CD14-positive monocyte (primary cell): ENCODE measurements at regions not wholly inside any gene's neighbourhood (a gene's known extent, or its start where the extent isn't known, plus 50 kb on each side); places are given as distances from the start of the nearest gene placed in this dataset.

Source experiments
- DNase-seq, 3 donors: peaks; one replicate each; pipeline ENCODE4 v3.0.0-alpha.2; 2011 to 2022
- H2AFZ ChIP-seq: 2 replicates; pipeline ENCODE4 v1.6.0; 2012; ENCODE audit warnings: mild to moderate bottlenecking, low read depth, low read length, inconsistent platforms; ENCODE audit not compliant: insufficient read depth, poor library complexity, severe bottlenecking
- H3K27ac ChIP-seq, 2 donors: 1 replicate in 1 of 2; 2 replicates in 1 of 2; pipeline ENCODE4 v1.5.1; 2012 to 2013; ENCODE audit warnings: low read length in 2 of 2, control low read depth in 1 of 2, inconsistent platforms in 1 of 2, low read depth in 1 of 2, mild to moderate bottlenecking in 1 of 2
- H3K27me3 ChIP-seq, 2 donors: one replicate each; pipeline versions ENCODE4 v1.6.0 to v1.6.1; 2011 to 2013; ENCODE audit warnings: low read length in 2 of 2; ENCODE audit not compliant: control insufficient read depth in 2 of 2, insufficient read depth in 2 of 2
- H3K36me3 ChIP-seq, 2 donors: replicated peaks in 1 of 2; 1 replicate in 1 of 2; 2 replicates in 1 of 2; pipeline versions ENCODE4 v1.5.1 to v1.6.1; 2012 to 2013; ENCODE audit warnings: low read length in 2 of 2, control low read depth in 1 of 2, inconsistent platforms in 1 of 2, mild to moderate bottlenecking in 1 of 2; ENCODE audit not compliant: insufficient read depth in 2 of 2, control insufficient read depth in 1 of 2
- H3K4me1 ChIP-seq, 2 donors: 1 replicate in 1 of 2; 2 replicates in 1 of 2; pipeline versions ENCODE4 v1.5.1 to v1.6.1; 2012 to 2013; ENCODE audit warnings: low read length in 2 of 2, control low read depth in 1 of 2, inconsistent platforms in 1 of 2, mild to moderate bottlenecking in 1 of 2, moderate library complexity in 1 of 2; ENCODE audit not compliant: insufficient read depth in 2 of 2, control insufficient read depth in 1 of 2
- H3K4me2 ChIP-seq: replicated peaks from 2 replicates; pipeline ENCODE3; 2012; ENCODE audit warnings: low read length, moderate library complexity, mild to moderate bottlenecking; ENCODE audit not compliant: poor library complexity, severe bottlenecking; ENCODE audit errors: extremely low read depth
- H3K4me3 ChIP-seq, 3 experiments: fragments of 200-600 bp in 1 of 3; sonication (generic) in 1 of 3; replicated peaks in 1 of 3; 1 replicate in 2 of 3; 2 replicates in 1 of 3; pipeline ENCODE4 v1.5.1; 2011 to 2013; ENCODE audit warnings: low read length in 3 of 3, mild to moderate bottlenecking in 3 of 3, control low read depth in 2 of 3, low read depth in 2 of 3, inconsistent platforms in 1 of 3, moderate library complexity in 1 of 3
- H3K79me2 ChIP-seq: 2 replicates; pipeline ENCODE4 v1.6.0; 2012; ENCODE audit warnings: mild to moderate bottlenecking, control low read depth, inconsistent platforms, low read length, moderate library complexity; ENCODE audit not compliant: insufficient read depth
- H3K9ac ChIP-seq: 2 replicates; pipeline ENCODE4 v1.6.0; 2017; ENCODE audit warnings: low read length, mild to moderate bottlenecking; ENCODE audit not compliant: insufficient read depth, poor library complexity, severe bottlenecking
- H3K9me3 ChIP-seq, 2 donors: replicated peaks in 1 of 2; 1 replicate in 1 of 2; 2 replicates in 1 of 2; pipeline versions ENCODE4 v1.5.1 to v1.6.1; 2012 to 2013; ENCODE audit warnings: low read length in 2 of 2, control low read depth in 1 of 2; ENCODE audit not compliant: control insufficient read depth in 1 of 2, insufficient read depth in 1 of 2
- H4K20me1 ChIP-seq: 2 replicates; pipeline ENCODE4 v1.6.0; 2012; ENCODE audit warnings: mild to moderate bottlenecking, low read length, control low read depth, moderate library complexity; ENCODE audit not compliant: insufficient read depth
- H3K27ac Mint-ChIP-seq, 7 donors: one replicate each; pipeline ENCODE4 v1.8.0; 2020; ENCODE audit warnings: mild to moderate bottlenecking in 7 of 7, mixed read lengths in 7 of 7, moderate library complexity in 6 of 7, inconsistent platforms in 2 of 7
- H3K27me3 Mint-ChIP-seq, 3 donors: one replicate each; pipeline ENCODE4 v1.8.0; 2021 to 2022; ENCODE audit warnings: low read depth in 3 of 3, mild to moderate bottlenecking in 3 of 3, mixed read lengths in 3 of 3, moderate library complexity in 3 of 3, inconsistent platforms in 1 of 3
- H3K36me3 Mint-ChIP-seq, 2 donors: one replicate each; pipeline ENCODE4 v1.8.0; 2020; ENCODE audit warnings: mixed read lengths in 2 of 2, inconsistent platforms in 1 of 2, mild to moderate bottlenecking in 1 of 2
- H3K4me1 Mint-ChIP-seq: one replicate; pipeline ENCODE4 v1.8.0; 2020; ENCODE audit warnings: mild to moderate bottlenecking, mixed read lengths
- H3K4me3 Mint-ChIP-seq, 2 donors: one replicate each; pipeline ENCODE4 v1.8.0; 2020; ENCODE audit warnings: mild to moderate bottlenecking in 2 of 2, mixed read lengths in 2 of 2, moderate library complexity in 1 of 2
- H3K9me3 Mint-ChIP-seq, 7 donors: one replicate each; pipeline ENCODE4 v1.8.0; 2020 to 2022; ENCODE audit warnings: mixed read lengths in 7 of 7, mild to moderate bottlenecking in 6 of 7, moderate library complexity in 6 of 7, inconsistent platforms in 2 of 7
- CTCF ChIP-seq: fragments of 200-600 bp; IDR thresholded peaks from one replicate; pipeline ENCODE4 v1.8.0; 2022; ENCODE audit warnings: antibody characterized with exemption, mild to moderate bottlenecking
- WGBS: methylation state at CpG from one replicate; pipeline ENCODE4 v1.1.5; 2013; ENCODE audit warnings: missing lambda C conversion rate; ENCODE audit not compliant: insufficient coverage; 5-methylcytosine and 5-hydroxymethylcytosine counted together
- intact Hi-C, 2 donors: fragments of 100-400 bp; cut with micrococcal nuclease; formaldehyde crosslinking; loops; one replicate each; pipeline versions ENCODE4 v1.15.0 to v1.15.1; 2023

GRCh38 chr2:120923426-120923825 lies 187.8 kb downstream of the GLI2 start:
- Histone ChIP-seq H3K27me3 (no peaks in the 10 kb centered on the region), H3K36me3 (no peaks in the 10 kb centered on the region), H2AFZ (no peak overlapping the region), H3K9ac (no peak overlapping the region), H3K79me2 (no peaks in the 10 kb centered on the region), H4K20me1 (no peaks in the 10 kb centered on the region), H3K9me3 (no peaks in the 10 kb centered on the region), H3K4me3 (no peak overlapping the region), H3K27ac (no peak overlapping the region), H3K4me2 (no peak overlapping the region), H3K4me1 (no peaks in the 10 kb centered on the region)
- DNase-seq = no peak
- Mint-ChIP-seq H3K9me3 (no peaks in the 10 kb centered on the region), H3K4me1 (no peaks in the 10 kb centered on the region), H3K27me3 (peaks cover 1 to 8% (median 3%) of the 10 kb centered on the region in 3 donors), H3K27ac (no peak overlapping the region), H3K4me3 (no peak overlapping the region), H3K36me3 (no peaks in the 10 kb centered on the region)
- 97% methylated on average over 11 of the region's 11 CpGs for whole genome bisulfite sequencing
- TF ChIP-seq CTCF = no peak
- intact Hi-C loops = no loop called here

GRCh38 chr2:120924924-120925323 lies 189.3 kb downstream of the GLI2 start:
- H3K9me3 ChIP-seq = no peaks in the 10 kb centered on the region
- H2AFZ ChIP-seq = no peak overlapping the region
- H3K4me1 Mint-ChIP-seq = no peaks in the 10 kb centered on the region
- 96% methylated on average over 5 of the region's 5 CpGs for WGBS
- intact Hi-C loops = no loop called here
- H3K79me2 ChIP-seq = no peaks in the 10 kb centered on the region
- H3K27ac Mint-ChIP-seq = no peak overlapping the region
- H3K9ac ChIP-seq = no peak overlapping the region
- no peak overlapping the region for H3K4me3 Mint-ChIP-seq
- no peaks in the 10 kb centered on the region for H4K20me1 ChIP-seq
- no peak overlapping the region for H3K4me2 ChIP-seq
- H3K9me3 Mint-ChIP-seq = peaks cover 0 to 1% (median 0%) of the 10 kb centered on the region in 7 donors
- no peak for DNase-seq
- H3K36me3 ChIP-seq = no peaks in the 10 kb centered on the region
- no peaks in the 10 kb centered on the region for H3K27me3 ChIP-seq
- no peak overlapping the region for H3K4me3 ChIP-seq
- H3K27ac ChIP-seq = no peak overlapping the region
- H3K4me1 ChIP-seq = no peaks in the 10 kb centered on the region
- TF ChIP-seq CTCF = no peak
- H3K36me3 Mint-ChIP-seq = no peaks in the 10 kb centered on the region
- H3K27me3 Mint-ChIP-seq = peaks cover 2 to 8% (median 4%) of the 10 kb centered on the region in 3 donors
